GM19468 (cell line): ENCODE measurements at regions not wholly inside any gene's neighbourhood (a gene's known extent, or its start where the extent isn't known, plus 50 kb on each side); places are given as distances from the start of the nearest gene placed in this dataset.
"Not testable (repeated sequence)": the region's sequence is repeated elsewhere in the genome, so short reads cannot be mapped to it uniquely, and the experiment has no call there.

ENCODE experiments used
- ATAC-seq: cut with Tn5 transposase; IDR thresholded peaks from one replicate; pipeline ENCODE4 v1.9.1; 2021; ENCODE audit warnings: mild to moderate bottlenecking, moderate library complexity, moderate number of reproducible peaks; ENCODE audit not compliant: unreplicated experiment; ENCODE audit errors: extremely low read depth

DNA sequence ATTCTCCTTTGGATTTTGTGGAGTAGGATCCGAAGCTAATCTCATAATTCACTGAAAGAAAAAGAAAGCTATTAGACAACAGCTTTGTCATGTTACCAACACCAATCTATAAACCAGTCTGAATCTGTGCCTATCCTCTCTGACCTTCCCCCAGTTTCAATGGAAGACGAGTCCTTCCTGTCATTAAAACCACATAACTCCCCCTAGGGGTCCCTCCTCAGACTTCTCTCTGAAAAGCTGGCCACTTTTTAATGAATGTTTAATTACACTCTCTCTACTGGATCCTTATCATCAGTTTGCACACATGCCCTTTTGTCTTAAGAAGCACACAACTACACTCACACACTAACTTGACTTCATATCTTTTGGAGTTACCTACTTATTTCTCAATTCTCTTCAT lies 98.0 kb upstream of the TSLP start:
- ATAC-seq, result no peak

DNA sequence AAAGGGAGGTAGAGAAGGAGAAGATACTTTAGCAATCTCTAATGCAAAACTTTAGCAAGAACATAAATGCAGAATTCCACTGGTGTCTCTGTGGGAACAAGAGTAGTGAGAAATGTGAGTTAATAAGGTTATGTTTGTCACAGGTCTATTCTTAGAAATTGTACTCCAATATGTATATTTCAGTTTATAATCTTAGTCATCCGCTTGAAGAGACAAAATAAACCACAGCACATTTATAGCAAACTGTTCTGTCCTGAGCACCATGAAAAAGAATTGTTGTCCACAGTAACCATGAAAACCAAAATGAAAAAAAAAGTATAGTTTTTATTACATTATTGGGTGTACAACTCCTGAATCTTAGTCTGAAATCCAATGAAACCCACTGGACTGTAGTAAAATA lies 93.6 kb upstream of the TSLP start:
- no peak for ATAC-seq

DNA sequence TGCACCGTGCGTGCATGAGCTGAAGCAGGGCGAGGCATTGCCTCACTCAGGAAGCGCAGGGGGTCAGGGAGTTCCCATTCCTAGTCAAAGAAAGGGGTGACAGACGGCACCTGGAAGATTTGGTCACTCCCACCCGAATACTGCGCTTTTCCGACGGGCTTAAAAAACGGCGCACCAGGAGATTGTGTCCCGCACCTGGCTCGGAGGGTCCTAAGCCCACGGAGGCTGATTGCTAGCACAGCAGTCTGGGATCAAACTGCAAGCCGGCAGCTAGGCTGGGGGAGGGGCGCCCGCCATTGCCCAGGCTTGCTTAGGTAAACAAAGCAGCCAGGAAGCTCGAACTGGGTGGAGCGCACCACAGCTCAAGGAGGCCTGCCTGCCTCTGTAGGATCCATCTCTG lies 85.6 kb upstream of the TSLP start:
- not testable (repeated sequence) for ATAC-seq

DNA sequence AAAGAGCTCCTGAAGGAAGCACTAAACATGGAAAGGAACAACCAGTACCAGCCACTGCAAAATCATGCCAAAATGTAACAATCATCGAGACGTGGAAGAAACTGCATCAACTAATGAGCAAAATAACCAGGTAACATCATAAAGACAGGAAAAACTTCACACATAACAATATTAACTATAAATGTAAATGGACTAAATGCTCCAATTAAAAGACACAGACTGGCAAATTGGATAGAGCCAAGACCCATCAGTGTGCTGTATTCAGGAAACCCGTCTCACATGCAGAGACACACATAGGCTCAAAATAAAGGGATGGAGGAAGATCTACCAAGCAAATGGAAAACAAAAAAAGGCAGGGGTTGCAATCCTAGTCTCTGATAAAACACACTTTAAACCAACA lies 83.9 kb upstream of the TSLP start:
- not testable (repeated sequence) for ATAC-seq

DNA sequence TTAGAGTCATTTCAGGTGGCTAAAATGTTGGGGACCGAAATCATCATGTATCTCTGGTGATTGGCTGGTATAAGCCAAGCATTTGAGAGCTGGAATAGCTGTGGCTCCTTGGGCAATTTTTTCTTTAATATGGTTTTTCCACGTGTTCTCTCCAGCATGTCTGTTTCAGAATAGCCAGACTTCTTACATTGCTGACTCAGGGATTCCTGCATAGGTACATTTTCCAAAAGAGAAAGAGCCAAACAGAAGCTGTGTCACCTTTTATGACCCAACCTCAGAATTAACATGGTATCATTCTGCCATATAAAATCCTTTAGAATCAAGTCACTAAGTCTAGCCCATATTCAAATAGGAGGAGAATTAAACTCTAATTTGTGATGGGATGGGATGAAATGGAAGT lies 74.8 kb upstream of the TSLP start:
- no peak for ATAC-seq

DNA sequence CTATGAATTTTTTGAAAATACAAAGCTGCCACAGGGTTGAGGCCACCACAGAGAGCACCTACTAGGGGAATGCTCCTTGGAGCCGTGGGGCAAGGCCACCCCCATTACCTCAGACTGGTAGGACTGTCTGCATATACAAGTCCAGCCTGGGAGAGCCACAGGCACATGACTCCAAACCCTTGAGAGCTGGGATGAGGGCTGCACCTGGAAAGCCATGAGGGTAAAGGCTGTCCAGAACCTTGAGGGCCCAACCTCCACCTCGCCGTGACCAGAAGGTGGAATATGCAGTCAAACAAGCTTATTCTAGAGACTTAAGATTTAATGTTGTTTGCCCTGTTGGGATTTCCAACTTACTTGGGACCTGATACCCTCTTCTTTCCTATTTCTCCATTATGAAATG lies 69.5 kb upstream of the TSLP start:
- ATAC-seq, result no peak

DNA sequence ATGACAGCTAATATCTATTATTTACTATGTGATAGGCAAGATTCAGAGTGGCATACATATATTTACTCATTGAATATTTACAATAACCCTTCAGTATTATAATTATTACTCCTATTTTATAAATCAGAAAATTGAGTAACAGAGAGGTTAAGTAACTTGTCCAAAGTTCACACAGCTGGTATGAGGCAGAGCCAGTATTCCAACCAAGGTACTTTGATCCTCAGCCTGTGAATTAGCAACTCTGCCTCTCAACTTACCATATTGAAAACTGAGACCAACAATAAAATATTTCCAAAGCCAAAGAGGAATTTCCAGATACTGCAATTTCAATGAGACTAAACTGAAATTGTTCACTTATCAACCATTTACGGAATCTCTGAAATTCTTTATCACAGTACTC lies 67.9 kb upstream of the TSLP start:
- no peak for ATAC-seq

DNA sequence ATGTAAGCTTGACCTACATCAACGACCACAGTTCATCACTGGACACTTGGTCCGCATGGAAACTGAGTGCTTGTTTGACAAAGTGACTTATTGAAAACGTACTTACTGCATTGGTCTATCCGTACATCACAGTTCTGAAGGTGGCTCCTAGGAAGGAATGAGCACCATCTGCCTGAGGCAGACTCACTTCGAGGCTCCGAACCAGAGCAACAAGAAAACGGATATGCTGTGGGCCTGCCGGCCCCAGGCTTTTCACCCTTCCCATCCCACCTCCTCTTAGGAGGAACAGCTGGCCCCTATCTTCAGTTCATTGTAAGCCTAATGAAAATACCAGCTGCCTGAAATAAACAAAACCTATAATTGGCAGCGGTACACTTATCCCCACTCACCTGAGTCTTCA lies 67.2 kb upstream of the TSLP start:
- no peak for ATAC-seq

DNA sequence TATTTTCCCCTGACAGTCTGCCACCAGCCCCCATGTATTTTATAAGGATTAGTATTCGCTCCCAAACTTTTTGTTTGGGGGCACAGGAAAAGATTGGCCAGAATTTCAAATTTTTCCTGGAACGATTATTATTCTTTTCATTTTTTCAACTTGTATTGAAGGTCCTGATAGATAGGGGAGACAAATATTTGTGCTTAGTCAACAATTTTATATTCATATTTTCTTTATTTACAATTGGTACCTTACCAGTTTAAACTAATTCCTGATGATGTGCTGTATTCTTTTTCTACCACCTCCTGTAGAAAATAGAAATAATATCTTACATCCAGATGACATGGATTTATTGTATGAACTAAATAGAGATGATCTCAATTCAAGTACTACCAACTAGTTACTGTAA lies 60.7 kb upstream of the TSLP start:
- no peak for ATAC-seq

DNA sequence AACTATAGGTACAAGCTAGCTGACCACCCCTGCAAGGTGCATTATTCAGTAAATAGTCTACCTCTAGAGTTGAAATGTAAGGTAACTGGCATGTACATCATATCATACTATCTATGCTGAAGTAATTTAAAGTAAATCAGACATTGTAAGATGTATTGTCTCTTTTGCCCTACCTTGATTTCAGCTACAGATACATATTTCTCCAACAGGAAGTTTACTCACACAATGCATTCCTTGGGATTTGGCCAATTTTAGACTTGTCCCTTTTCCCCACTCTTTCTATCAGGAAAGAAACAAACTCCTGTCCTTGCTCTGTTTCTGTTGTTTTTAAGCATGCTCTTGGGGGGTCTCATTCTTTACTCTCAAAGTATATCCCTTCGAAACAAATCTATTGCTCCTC lies 58.5 kb upstream of the TSLP start:
- ATAC-seq, result no peak

DNA sequence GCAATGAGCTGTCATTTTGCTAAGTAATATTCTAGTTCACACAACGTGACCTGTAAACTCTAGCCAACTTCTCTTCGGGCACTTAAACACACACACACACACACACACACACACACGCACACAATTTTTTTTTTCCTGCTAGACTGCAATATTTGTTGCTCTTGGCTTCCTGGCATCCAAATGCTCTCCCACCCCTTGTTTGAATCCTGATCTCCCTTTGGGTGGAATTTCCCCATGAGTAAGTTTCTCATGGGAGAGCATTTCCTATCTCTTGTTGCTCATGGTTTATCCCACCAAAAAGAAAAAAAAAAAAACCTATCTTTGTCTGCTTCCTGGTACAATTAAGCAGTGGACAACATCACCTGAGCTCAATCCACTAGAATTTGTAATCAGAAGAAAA lies 54.7 kb upstream of the TSLP start:
- ATAC-seq, result no peak

DNA sequence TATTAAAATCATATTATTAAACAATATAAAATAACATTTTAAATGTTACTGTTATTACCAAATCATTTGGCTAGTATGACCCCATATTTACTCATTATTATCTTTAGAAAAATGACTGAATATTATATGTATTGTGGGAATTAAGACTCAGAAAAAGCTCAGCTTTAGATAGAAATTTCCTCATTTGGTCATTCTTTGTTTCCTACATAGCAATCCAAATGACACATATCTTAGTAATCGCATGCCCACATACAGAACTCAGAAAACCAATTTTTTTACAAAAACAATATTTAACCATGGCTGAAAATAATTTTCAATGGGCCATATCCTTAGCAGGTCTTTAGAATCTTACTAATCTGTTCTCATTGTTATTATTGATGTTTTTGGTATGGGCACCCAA lies 53.8 kb upstream of the TSLP start:
- no peak for ATAC-seq
